HG03103 (cell line): ENCODE measurements at regions not wholly inside any gene's neighbourhood (a gene's known extent, or its start where the extent isn't known, plus 50 kb on each side); places are given as distances from the start of the nearest gene placed in this dataset.
"Not testable (repeated sequence)": the region's sequence is repeated elsewhere in the genome, so short reads cannot be mapped to it uniquely, and the experiment has no call there.

Source experiments
- ATAC-seq: cut with Tn5 transposase; IDR thresholded peaks from one replicate; pipeline ENCODE4 v1.9.1; 2021; ENCODE audit warnings: low read depth; ENCODE audit not compliant: unreplicated experiment

- ATAC-seq = no peak
Observed at GRCh38 chr2:7140306-7140705, 223.1 kb downstream of the RNF144A start.

- no peak for ATAC-seq
Observed at GRCh38 chr2:7145707-7146106, 228.5 kb downstream of the RNF144A start.

GRCh38 chr2:7146151-7146550, 228.9 kb downstream of the RNF144A start:
- ATAC-seq = no peak

- ATAC-seq = no peak
Observed at GRCh38 chr2:7154656-7155055, 237.4 kb downstream of the RNF144A start.

- ATAC-seq = no peak
Observed at GRCh38 chr2:7161501-7161900, 244.3 kb downstream of the RNF144A start.

- ATAC-seq = no peak
Observed at GRCh38 chr2:7165736-7166135, 248.5 kb downstream of the RNF144A start.

- ATAC-seq = no peak
Observed at GRCh38 chr2:7167801-7168411, 250.7 kb downstream of the RNF144A start.

- no peak for ATAC-seq
Observed at GRCh38 chr2:7169593-7169992, 252.4 kb downstream of the RNF144A start.

- ATAC-seq = not testable (repeated sequence)
Observed at GRCh38 chr2:7178996-7179395, 261.8 kb downstream of the RNF144A start.

- no peak for ATAC-seq
Observed at GRCh38 chr2:7180638-7181370, 263.6 kb downstream of the RNF144A start.

GRCh38 chr2:7182525-7182924, 265.3 kb downstream of the RNF144A start:
- no peak for ATAC-seq

GRCh38 chr2:7189106-7189505, 271.9 kb downstream of the RNF144A start:
- ATAC-seq = no peak

- ATAC-seq = no peak
Observed at GRCh38 chr2:7190587-7191324, 273.5 kb downstream of the RNF144A start.

GRCh38 chr2:7191932-7192331, 274.7 kb downstream of the RNF144A start:
- no peak for ATAC-seq

- no peak for ATAC-seq
Observed at GRCh38 chr2:7193457-7193856, 276.2 kb downstream of the RNF144A start.

- ATAC-seq = no peak
Observed at GRCh38 chr2:7194950-7195349, 277.7 kb downstream of the RNF144A start.

GRCh38 chr2:7196883-7197282, 279.7 kb downstream of the RNF144A start:
- ATAC-seq = no peak

GRCh38 chr2:7201851-7202250, 284.6 kb downstream of the RNF144A start:
- ATAC-seq = no peak

GRCh38 chr2:7203056-7203467, 285.9 kb downstream of the RNF144A start:
- ATAC-seq = peak; percentile 71

GRCh38 chr2:7205151-7205830, 288.1 kb downstream of the RNF144A start:
- no peak for ATAC-seq
